Psoas muscle (tissue), 7 donors: ENCODE measurements at regions not wholly inside any gene's neighbourhood (a gene's known extent, or its start where the extent isn't known, plus 50 kb on each side); places are given as distances from the start of the nearest gene placed in this dataset.

Experiments
- ATAC-seq, 4 donors: fragments of 200-7000 bp; cut with Tn5 transposase; one replicate each; pipeline ENCODE4 v1.9.1; 2020; ENCODE audit warnings: moderate library complexity in 3 of 4, mild to moderate bottlenecking in 2 of 4
- DNase-seq, 2 donors: peaks; one replicate each; pipeline ENCODE4 v3.0.0-alpha.2; 2020
- H3K27ac ChIP-seq: fragments of 200-600 bp; one replicate; pipeline ENCODE4 v1.8.0; 2022
- H3K27me3 ChIP-seq, 3 donors: fragments of 200-600 bp in 1 of 3; one replicate each; pipeline versions ENCODE4 v1.6.1 to v1.8.0; 2013 to 2022; ENCODE audit warnings: low read length in 2 of 3, mild to moderate bottlenecking in 2 of 3, moderate library complexity in 1 of 3; ENCODE audit not compliant: insufficient read depth in 3 of 3
- H3K36me3 ChIP-seq, 2 donors: fragments of 200-600 bp in 1 of 2; one replicate each; pipeline versions ENCODE4 v1.6.1 to v1.8.0; 2013 to 2022; ENCODE audit warnings: low read depth in 1 of 2, mild to moderate bottlenecking in 1 of 2, moderate library complexity in 1 of 2; ENCODE audit not compliant: insufficient read depth in 1 of 2
- H3K4me1 ChIP-seq: fragments of 200-600 bp; one replicate; pipeline ENCODE4 v1.8.0; 2022
- H3K4me3 ChIP-seq: fragments of 200-600 bp; one replicate; pipeline ENCODE4 v1.8.0; 2022; ENCODE audit warnings: mild to moderate bottlenecking
- H3K9me3 ChIP-seq: fragments of 200-600 bp; one replicate; pipeline ENCODE4 v1.8.0; 2022
- CTCF ChIP-seq: fragments of 200-600 bp; IDR thresholded peaks from one replicate; pipeline ENCODE4 v1.8.0; 2022; ENCODE audit warnings: antibody characterized with exemption
- WGBS, 3 donors: extraction: QIAGEN DNeasy Blood & Tissue Kit; methylation state at CpG; one replicate each; pipeline versions ENCODE4 v1.1.6 to v1.1.7; 2013; 5-methylcytosine and 5-hydroxymethylcytosine counted together
- intact Hi-C, 2 donors: fragments of 100-400 bp; cut with DNase I; formaldehyde crosslinking; loops; one replicate each; pipeline versions ENCODE4 v1.11.0 to v1.14.2; 2022
- donor health status: healthy with polysubstance abuse.
- donor health status: DM: no; HTN: no; CAD: no; lungs with moderate emphysema.
- donor health status: Bipolar disorder and iron deficiency.
- donor health status: healthy.
- donor health status: DM: yes; HTN: yes; CAD: no.
- donor health status: DM: no; HTN: no; CAD: no.
- donor health status: DM: yes; HTN: yes; CAD: no.

GRCh38 chr1:157442065-157442464 lies 110.2 kb downstream of the FCRL5 start:
- ATAC-seq (no peak), DNase-seq (no peak)
- H3K27me3 ChIP-seq, result no peaks in the 10 kb centered on the region
- no peak for TF ChIP-seq CTCF
- H3K36me3 ChIP-seq, result no peaks in the 10 kb centered on the region
- WGBS, 3 donors, result 91 to 97% (median 91%) methylated on average over 1 of the region's 1 CpG
- no peaks in the 10 kb centered on the region for H3K4me1 ChIP-seq
- intact Hi-C loops, result no loop called here
- no peak overlapping the region for H3K4me3 ChIP-seq
- no peak overlapping the region for H3K27ac ChIP-seq
- H3K9me3 ChIP-seq, result no peaks in the 10 kb centered on the region

- 56 to 69% (median 60%) methylated on average over 5 of the region's 5 CpGs for WGBS, 3 donors
- H3K4me3 ChIP-seq, result no peak overlapping the region
Measured at GRCh38 chr1:157439302-157439954, 112.9 kb downstream of the FCRL5 start.

GRCh38 chr1:157438613-157439012 lies 113.7 kb downstream of the FCRL5 start:
- H3K9me3 ChIP-seq, result no peaks in the 10 kb centered on the region
- peaks cover 0 to 2% (median 0%) of the 10 kb centered on the region in 3 donors for H3K27me3 ChIP-seq
- no peaks in the 10 kb centered on the region for H3K4me1 ChIP-seq
- DNase-seq, result no peak
- no peak for TF ChIP-seq CTCF
- H3K36me3 ChIP-seq, result no peaks in the 10 kb centered on the region
- no peak for ATAC-seq
- H3K27ac ChIP-seq, result no peak overlapping the region
- intact Hi-C loops, result no loop called here
- no peak overlapping the region for H3K4me3 ChIP-seq

More at GRCh38 chr1:157439302-157439954, 112.9 kb downstream of the FCRL5 start:
- no peak for DNase-seq
- no peak for TF ChIP-seq CTCF
- Histone ChIP-seq H3K9me3 (no peaks in the 10 kb centered on the region), H3K4me1 (no peaks in the 10 kb centered on the region), H3K36me3 (no peaks in the 10 kb centered on the region), H3K27ac (no peak overlapping the region), H3K27me3 (peaks cover 0 to 2% (median 0%) of the 10 kb centered on the region in 3 donors)
- no peak for ATAC-seq
- intact Hi-C loops, result no loop called here

- intact Hi-C loops, result no loop called here
Measured at GRCh38 chr1:157438146-157438545, 114.2 kb downstream of the FCRL5 start.

More at GRCh38 chr1:157438146-157438545, 114.2 kb downstream of the FCRL5 start:
- Histone ChIP-seq H3K4me3 (no peak overlapping the region), H3K36me3 (no peaks in the 10 kb centered on the region), H3K27ac (no peak overlapping the region), H3K27me3 (peaks cover 0 to 2% (median 0%) of the 10 kb centered on the region in 3 donors), H3K9me3 (no peaks in the 10 kb centered on the region), H3K4me1 (no peaks in the 10 kb centered on the region)
- 58 to 65% (median 64%) methylated on average over 1 of the region's 1 CpG for WGBS, 3 donors
- ATAC-seq (no peak), DNase-seq (no peak)
- TF ChIP-seq CTCF, result no peak
